Omental fat pad (tissue), 3 donors: ENCODE measurements at regions not wholly inside any gene's neighbourhood (a gene's known extent, or its start where the extent isn't known, plus 50 kb on each side); places are given as distances from the start of the nearest gene placed in this dataset.

Source experiments
- ATAC-seq: fragments of 150-250 bp; one replicate; pipeline ENCODE4 v1.9.1; 2016; ENCODE audit warnings: mild to moderate bottlenecking, moderate library complexity; ENCODE audit not compliant: low FRiP score
- DNase-seq: peaks from one replicate; pipeline ENCODE4 v3.0.0-alpha.2; 2019; ENCODE audit warnings: low spot score
- CTCF ChIP-seq, 3 donors: fragments of 450-650 bp; IDR thresholded peaks; one replicate each; pipeline ENCODE4 v1.5.1; 2016 to 2017; ENCODE audit warnings: antibody characterized with exemption in 3 of 3, mild to moderate bottlenecking in 3 of 3, moderate library complexity in 2 of 3

- no peak for TF ChIP-seq CTCF (IDR thresholded peaks at IDR 0.05)
- DNase-seq, result peak; percentile 21
- peak; percentile 62 for ATAC-seq
Measured at GRCh38 chr2:42906557-42907411, 114.4 kb upstream of the HAAO start.

- no peak for TF ChIP-seq CTCF (IDR thresholded peaks at IDR 0.05)
- ATAC-seq (no peak), DNase-seq (peak; percentile 19)
Measured at GRCh38 chr2:42906111-42906556, 113.8 kb upstream of the HAAO start.

- no peak for TF ChIP-seq CTCF (IDR thresholded peaks at IDR 0.05)
- no peak for ATAC-seq
- peak; percentile 21 for DNase-seq
Measured at GRCh38 chr2:42905341-42906110, 113.1 kb upstream of the HAAO start.

- no peak for ATAC-seq
Measured at GRCh38 chr2:42904576-42904876, 112.1 kb upstream of the HAAO start.

GRCh38 chr2:42903821-42904575 is 111.6 kb upstream of the HAAO start:
- ATAC-seq, result no peak
- no peak for TF ChIP-seq CTCF (IDR thresholded peaks at IDR 0.05)
- peak; percentile 22 for DNase-seq

More at GRCh38 chr2:42904576-42904876, 112.1 kb upstream of the HAAO start:
- TF ChIP-seq CTCF (IDR thresholded peaks at IDR 0.05), result no peak
- no peak for DNase-seq

- no peak for ATAC-seq
- peak; percentile 18 for DNase-seq
- TF ChIP-seq CTCF (IDR thresholded peaks at IDR 0.05), result no peak
Measured at GRCh38 chr2:42902939-42903709, 110.7 kb upstream of the HAAO start.
